Spleen (tissue), 7 donors: ENCODE measurements at regions not wholly inside any gene's neighbourhood (a gene's known extent, or its start where the extent isn't known, plus 50 kb on each side); places are given as distances from the start of the nearest gene placed in this dataset.

Source experiments
- POLR2A ChIP-seq, 3 donors: fragments of 450-650 bp; IDR thresholded peaks; one replicate each; pipeline ENCODE4 v1.5.1; 2017; ENCODE audit warnings: antibody characterized with exemption in 3 of 3, mild to moderate bottlenecking in 1 of 3
- POLR2AphosphoS5 ChIP-seq, 3 donors: sonication (generic); formaldehyde crosslinking; IDR thresholded peaks; one replicate each; pipeline ENCODE4 v1.5.1; 2017; ENCODE audit warnings: antibody characterized with exemption in 3 of 3
- TF ChIP-seq, protein P1 (sequence below), 11 experiments: fragments of 200-600 bp in 7 of 11; fragments of 450-650 bp in 4 of 11; sonication (generic) in 4 of 11; IDR thresholded peaks in 8 of 11; conservative IDR thresholded peaks in 3 of 11; 1 replicate in 7 of 11; 2 replicates in 4 of 11; pipeline versions ENCODE4 v1.4.0 to v1.8.0; 2016 to 2021; ENCODE audit warnings: antibody characterized with exemption in 11 of 11, inconsistent platforms in 4 of 11, mild to moderate bottlenecking in 1 of 11
- donor health status: DM: no; HTN: no; CAD: no; lungs with moderate emphysema.
- donor health status: DM: no; HTN: no; CAD: no.
- donor health status: DM: no; HTN: no; CAD: no.

DNA sequence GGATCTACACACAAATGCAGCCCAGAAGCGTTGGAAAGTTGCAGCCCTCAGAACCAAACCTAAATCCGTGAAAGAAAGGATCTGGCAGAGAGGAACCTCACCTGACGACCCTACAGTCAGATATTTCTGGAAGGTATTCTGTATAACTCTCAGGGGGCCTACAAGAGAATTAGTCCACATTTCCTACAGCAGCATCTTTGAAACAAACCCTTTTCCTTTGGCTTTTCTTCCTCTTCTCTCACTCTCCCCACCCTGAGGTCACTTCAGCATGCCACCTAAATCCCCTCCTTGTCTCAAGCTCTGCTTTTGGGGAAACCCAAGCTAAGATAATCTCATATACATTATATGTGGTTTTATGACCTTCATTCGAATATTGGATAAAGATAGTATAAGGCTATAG lies 719.0 kb upstream of the MIR17HG start:
- TF ChIP-seq, protein P1, sequence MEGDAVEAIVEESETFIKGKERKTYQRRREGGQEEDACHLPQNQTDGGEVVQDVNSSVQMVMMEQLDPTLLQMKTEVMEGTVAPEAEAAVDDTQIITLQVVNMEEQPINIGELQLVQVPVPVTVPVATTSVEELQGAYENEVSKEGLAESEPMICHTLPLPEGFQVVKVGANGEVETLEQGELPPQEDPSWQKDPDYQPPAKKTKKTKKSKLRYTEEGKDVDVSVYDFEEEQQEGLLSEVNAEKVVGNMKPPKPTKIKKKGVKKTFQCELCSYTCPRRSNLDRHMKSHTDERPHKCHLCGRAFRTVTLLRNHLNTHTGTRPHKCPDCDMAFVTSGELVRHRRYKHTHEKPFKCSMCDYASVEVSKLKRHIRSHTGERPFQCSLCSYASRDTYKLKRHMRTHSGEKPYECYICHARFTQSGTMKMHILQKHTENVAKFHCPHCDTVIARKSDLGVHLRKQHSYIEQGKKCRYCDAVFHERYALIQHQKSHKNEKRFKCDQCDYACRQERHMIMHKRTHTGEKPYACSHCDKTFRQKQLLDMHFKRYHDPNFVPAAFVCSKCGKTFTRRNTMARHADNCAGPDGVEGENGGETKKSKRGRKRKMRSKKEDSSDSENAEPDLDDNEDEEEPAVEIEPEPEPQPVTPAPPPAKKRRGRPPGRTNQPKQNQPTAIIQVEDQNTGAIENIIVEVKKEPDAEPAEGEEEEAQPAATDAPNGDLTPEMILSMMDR (IDR thresholded peaks at IDR 0.05 in 8 of 11, conservative IDR thresholded peaks at IDR 0.05 in 3 of 11), result no peak
- TF ChIP-seq POLR2AphosphoS5 (IDR thresholded peaks at IDR 0.05), result no peak
- TF ChIP-seq POLR2A (IDR thresholded peaks at IDR 0.05), result no peak
